ENCODE measurements at regions not wholly inside any gene's neighbourhood (a gene's known extent, or its start where the extent isn't known, plus 50 kb on each side); places are given as distances from the start of the nearest gene placed in this dataset.

DNA sequence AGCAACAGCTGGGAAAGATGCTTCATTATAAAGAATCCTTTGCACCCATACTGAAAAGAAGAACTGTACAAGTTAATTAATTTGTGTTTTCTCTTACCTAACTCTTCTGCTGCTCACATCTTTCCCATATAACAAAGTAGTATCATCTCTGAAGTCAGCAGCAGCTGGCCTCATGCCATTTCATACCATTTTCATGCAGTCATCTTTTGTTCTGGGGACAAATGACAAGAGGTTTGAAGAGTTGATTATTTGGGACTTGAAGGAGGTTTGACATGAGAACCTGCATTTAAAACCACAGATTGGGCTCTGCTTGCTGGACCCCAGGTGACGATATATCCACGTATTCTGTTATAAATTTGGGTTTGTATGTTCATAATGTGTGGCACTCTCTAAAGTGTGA is 430.3 kb downstream of the SPRY1 start:
- no peak for TF ChIP-seq EZH2 (IDR thresholded peaks at IDR 0.05; ENCODE audit: insufficient read depth, poor library complexity, severe bottlenecking)
- no peak for TF ChIP-seq EZH2phosphoT487 (IDR thresholded peaks at IDR 0.05; ENCODE audit: insufficient read depth, low read depth)
